HepG2 (cell line): ENCODE measurements at regions not wholly inside any gene's neighbourhood (a gene's known extent, or its start where the extent isn't known, plus 50 kb on each side); places are given as distances from the start of the nearest gene placed in this dataset.
A peak's percentile ranks its signal among the peaks of the same experiment; 100 is the strongest.

Experiments
- ARNTL ChIP-seq: sonication (generic); formaldehyde crosslinking; IDR thresholded peaks from 2 replicates; pipeline ENCODE4 v1.4.0; 2020; ENCODE audit warnings: mild to moderate bottlenecking, missing genetic modification reagents
- CBX1 ChIP-seq: IDR thresholded peaks from one replicate; pipeline ENCODE4 v1.6.1; 2016; ENCODE audit warnings: antibody characterized with exemption, low read depth
- EP300 ChIP-seq, 3 experiments: sonication (generic) in 1 of 3; formaldehyde crosslinking in 1 of 3; IDR thresholded peaks; 2 replicates each; pipeline versions ENCODE4 v1.5.1 to v1.6.1; 2011 to 2020; ENCODE audit warnings: low read depth in 2 of 3, low read length in 2 of 3, borderline replicate concordance in 1 of 3, improper control_type of control experiment in 1 of 3, mild to moderate bottlenecking in 1 of 3, missing genetic modification reagents in 1 of 3, moderate library complexity in 1 of 3
- ETS1 ChIP-seq: sonication (generic); formaldehyde crosslinking; IDR thresholded peaks from 2 replicates; pipeline ENCODE4 v1.4.0; 2020; ENCODE audit warnings: missing genetic modification reagents
- ETV6 ChIP-seq: sonication (generic); formaldehyde crosslinking; conservative IDR thresholded peaks from 2 replicates; pipeline ENCODE4 v1.4.0; 2020; ENCODE audit warnings: missing genetic modification reagents
- KMT2A ChIP-seq: sonication (generic); formaldehyde crosslinking; IDR thresholded peaks from 2 replicates; pipeline ENCODE4 v1.4.0; 2020; ENCODE audit warnings: missing genetic modification reagents
- MBNL3 ChIP-seq: fragments of 250-450 bp; sonication (Bioruptor Pico); conservative IDR thresholded peaks from 2 replicates; pipeline ENCODE4 v1.8.0; 2022; ENCODE audit warnings: mild to moderate bottlenecking, inconsistent platforms
- NFAT5 ChIP-seq: sonication (generic); formaldehyde crosslinking; IDR thresholded peaks from 2 replicates; pipeline ENCODE4 v1.4.0; 2020; ENCODE audit warnings: missing genetic modification reagents
- PATZ1 ChIP-seq: sonication (generic); formaldehyde crosslinking; IDR thresholded peaks from 2 replicates; pipeline ENCODE4 v1.4.0; 2020; ENCODE audit warnings: missing genetic modification reagents
- TFDP2 ChIP-seq: sonication (generic); formaldehyde crosslinking; IDR thresholded peaks from 2 replicates; pipeline ENCODE4 v1.4.0; 2020; ENCODE audit warnings: missing genetic modification reagents
- ZGPAT ChIP-seq: IDR thresholded peaks from 2 replicates; pipeline ENCODE4 v1.6.1; 2016; ENCODE audit warnings: mild to moderate bottlenecking
- ZNF17 ChIP-seq: sonication (generic); formaldehyde crosslinking; IDR thresholded peaks from 2 replicates; pipeline ENCODE4 v1.5.0; 2020; ENCODE audit warnings: mild to moderate bottlenecking, missing genetic modification reagents
- ZNF180 ChIP-seq: sonication (generic); formaldehyde crosslinking; IDR thresholded peaks from 2 replicates; pipeline ENCODE4 v1.4.0; 2020; ENCODE audit warnings: low read depth, missing genetic modification reagents, borderline replicate concordance
- ZNF687 ChIP-seq: sonication (generic); formaldehyde crosslinking; IDR thresholded peaks from 2 replicates; pipeline ENCODE4 v1.5.1; 2020; ENCODE audit warnings: mild to moderate bottlenecking, missing genetic modification reagents, moderate library complexity

GRCh38 chr3:191721990-191722389 lies 261.0 kb downstream of the PYDC2 start (continued):
- TF ChIP-seq NFAT5 = no peak
- no peak for TF ChIP-seq ZNF17
- TF ChIP-seq ETS1 (CRISPR knock-in tag) = no peak
- TF ChIP-seq EP300 (IDR thresholded peaks at IDR 0.05; ENCODE audit: low read depth in 2 of 2, low read length in 2 of 2) = peak in 1 of 2 experiments; percentile 46; a peak in 1 of 4 replicates
- TF ChIP-seq EP300 (CRISPR knock-in tag; IDR thresholded peaks at IDR 0.05; ENCODE audit: borderline replicate concordance) = no peak
- no peak for TF ChIP-seq CBX1
- no peak for TF ChIP-seq KMT2A
- no peak for TF ChIP-seq MBNL3 (CRISPR knock-in tag)
- TF ChIP-seq ETV6 (CRISPR knock-in tag) = no peak
- no peak for TF ChIP-seq ARNTL (CRISPR knock-in tag)
- no peak for TF ChIP-seq ZNF687 (CRISPR knock-in tag)
- no peak for TF ChIP-seq TFDP2 (CRISPR knock-in tag)
- TF ChIP-seq ZNF180 (CRISPR knock-in tag) = no peak
- no peak for TF ChIP-seq PATZ1 (CRISPR knock-in tag)
- 0 out of 2 replicates have a peak, but pooled peaks have one; percentile 18 for TF ChIP-seq ZGPAT
